Hepatocyte (in vitro differentiated cells): ENCODE measurements at regions not wholly inside any gene's neighbourhood (a gene's known extent, or its start where the extent isn't known, plus 50 kb on each side); places are given as distances from the start of the nearest gene placed in this dataset.

Source experiments
- EZH2 ChIP-seq: fragments of 200-600 bp; sonication (generic); IDR thresholded peaks from 2 replicates; pipeline ENCODE4 v1.6.1; 2016; ENCODE audit warnings: antibody characterized with exemption, mild to moderate bottlenecking, borderline replicate concordance
- EZH2phosphoT487 ChIP-seq: fragments of 200-600 bp; sonication (generic); IDR thresholded peaks from one replicate; pipeline ENCODE4 v1.6.1; 2018; ENCODE audit warnings: antibody characterized with exemption, mild to moderate bottlenecking, low read depth, moderate library complexity; ENCODE audit not compliant: unreplicated experiment, severe bottlenecking
- TF ChIP-seq, protein P1 (sequence below): fragments of 200-600 bp; sonication (generic); IDR thresholded peaks from 2 replicates; pipeline ENCODE4 v1.5.1; 2016; ENCODE audit warnings: antibody characterized with exemption, mild to moderate bottlenecking; ENCODE audit not compliant: poor library complexity

DNA sequence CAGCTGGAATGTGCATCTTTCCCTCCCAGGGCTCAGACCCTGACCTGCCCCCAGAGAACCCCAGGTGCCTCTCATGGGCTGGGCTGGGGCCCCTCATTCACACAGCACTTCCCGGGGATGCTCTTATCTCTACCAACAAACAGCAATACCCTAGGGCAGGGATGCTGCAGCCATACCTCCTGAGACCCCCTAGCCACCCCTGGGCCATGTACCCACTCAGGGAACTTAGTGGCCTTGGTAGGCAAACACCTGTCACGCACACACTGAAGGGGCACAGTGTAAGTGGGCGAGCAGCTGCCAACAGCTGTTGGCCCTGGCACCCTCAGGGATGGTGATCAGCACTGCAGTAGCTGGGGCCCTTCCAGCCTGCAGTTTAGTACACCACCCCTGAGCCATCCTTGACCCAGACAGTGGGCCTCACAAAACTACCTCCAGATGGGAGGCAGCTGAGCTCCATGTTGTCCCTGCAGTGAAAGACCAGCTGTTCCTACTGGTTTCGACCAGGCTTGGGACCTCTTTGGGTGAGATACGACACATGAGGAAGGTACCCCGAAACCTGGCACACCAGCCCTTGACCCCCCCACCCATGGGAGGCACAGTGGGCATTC, 1723.6 kb downstream of the TP53TG3F start:
- TF ChIP-seq, protein P1, sequence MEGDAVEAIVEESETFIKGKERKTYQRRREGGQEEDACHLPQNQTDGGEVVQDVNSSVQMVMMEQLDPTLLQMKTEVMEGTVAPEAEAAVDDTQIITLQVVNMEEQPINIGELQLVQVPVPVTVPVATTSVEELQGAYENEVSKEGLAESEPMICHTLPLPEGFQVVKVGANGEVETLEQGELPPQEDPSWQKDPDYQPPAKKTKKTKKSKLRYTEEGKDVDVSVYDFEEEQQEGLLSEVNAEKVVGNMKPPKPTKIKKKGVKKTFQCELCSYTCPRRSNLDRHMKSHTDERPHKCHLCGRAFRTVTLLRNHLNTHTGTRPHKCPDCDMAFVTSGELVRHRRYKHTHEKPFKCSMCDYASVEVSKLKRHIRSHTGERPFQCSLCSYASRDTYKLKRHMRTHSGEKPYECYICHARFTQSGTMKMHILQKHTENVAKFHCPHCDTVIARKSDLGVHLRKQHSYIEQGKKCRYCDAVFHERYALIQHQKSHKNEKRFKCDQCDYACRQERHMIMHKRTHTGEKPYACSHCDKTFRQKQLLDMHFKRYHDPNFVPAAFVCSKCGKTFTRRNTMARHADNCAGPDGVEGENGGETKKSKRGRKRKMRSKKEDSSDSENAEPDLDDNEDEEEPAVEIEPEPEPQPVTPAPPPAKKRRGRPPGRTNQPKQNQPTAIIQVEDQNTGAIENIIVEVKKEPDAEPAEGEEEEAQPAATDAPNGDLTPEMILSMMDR: no peak
- TF ChIP-seq EZH2 (no peak), EZH2phosphoT487 (no peak)
